Left lung (tissue), 4 donors: ENCODE measurements at regions not wholly inside any gene's neighbourhood (a gene's known extent, or its start where the extent isn't known, plus 50 kb on each side); places are given as distances from the start of the nearest gene placed in this dataset.
"Not testable (repeated sequence)": the region's sequence is repeated elsewhere in the genome, so short reads cannot be mapped to it uniquely, and the experiment has no call there.

Experiments used
- ATAC-seq: fragments of 200-7000 bp; cut with Tn5 transposase; one replicate; pipeline ENCODE4 v1.9.1; 2020; ENCODE audit warnings: moderate library complexity
- DNase-seq, 4 donors: peaks; one replicate each; pipeline ENCODE4 v3.0.0-alpha.2; 2013 to 2020
- H3K27ac ChIP-seq, 2 donors: fragments of 200-600 bp; sonication (generic) in 1 of 2; one replicate each; pipeline versions ENCODE4 v1.5.0 to v1.8.0; 2020 to 2021
- H3K27me3 ChIP-seq, 2 donors: fragments of 200-600 bp; sonication (generic) in 1 of 2; one replicate each; pipeline versions ENCODE4 v1.5.0 to v1.8.0; 2020 to 2021
- H3K36me3 ChIP-seq, 2 donors: fragments of 200-600 bp; sonication (generic) in 1 of 2; one replicate each; pipeline versions ENCODE4 v1.5.0 to v1.8.0; 2020 to 2021
- H3K4me1 ChIP-seq, 2 donors: fragments of 200-600 bp; one replicate each; pipeline ENCODE4 v1.8.0; 2021
- H3K4me3 ChIP-seq, 2 donors: fragments of 200-600 bp; sonication (generic) in 1 of 2; one replicate each; pipeline versions ENCODE4 v1.5.0 to v1.8.0; 2020 to 2021; ENCODE audit warnings: mild to moderate bottlenecking in 1 of 2
- H3K9me3 ChIP-seq, 2 donors: fragments of 200-600 bp; sonication (generic) in 1 of 2; one replicate each; pipeline versions ENCODE4 v1.5.0 to v1.8.0; 2020 to 2021
- intact Hi-C, 2 donors: fragments of 100-400 bp; cut with DNase I; formaldehyde crosslinking; loops; one replicate each; pipeline versions ENCODE4 v1.11.2 to v1.14.2; 2022
- TF ChIP-seq, protein P1 (sequence below), 2 donors: fragments of 200-600 bp; sonication (generic) in 1 of 2; IDR thresholded peaks; one replicate each; pipeline versions ENCODE4 v1.5.0 to v1.8.0; 2021; ENCODE audit warnings: antibody characterized with exemption in 2 of 2
- donor health status: DM: no; HTN: yes; CAD: no.
- donor health status: DM: no; HTN: no; CAD: no.

GRCh38 chrX:141520750-141521149 is 63.8 kb downstream of the SPANXA1 start:
- ATAC-seq, H3K27ac ChIP-seq, H3K36me3 ChIP-seq, DNase-seq, H3K4me3 ChIP-seq, H3K4me1 ChIP-seq, H3K9me3 ChIP-seq, intact Hi-C loops, H3K27me3 ChIP-seq: not testable (repeated sequence)

GRCh38 chrX:141475788-141476187 is 108.8 kb downstream of the SPANXA1 start:
- H3K36me3 ChIP-seq, intact Hi-C loops, H3K4me1 ChIP-seq, DNase-seq, ATAC-seq, H3K27me3 ChIP-seq, H3K4me3 ChIP-seq, H3K9me3 ChIP-seq, H3K27ac ChIP-seq: not testable (repeated sequence)

DNA sequence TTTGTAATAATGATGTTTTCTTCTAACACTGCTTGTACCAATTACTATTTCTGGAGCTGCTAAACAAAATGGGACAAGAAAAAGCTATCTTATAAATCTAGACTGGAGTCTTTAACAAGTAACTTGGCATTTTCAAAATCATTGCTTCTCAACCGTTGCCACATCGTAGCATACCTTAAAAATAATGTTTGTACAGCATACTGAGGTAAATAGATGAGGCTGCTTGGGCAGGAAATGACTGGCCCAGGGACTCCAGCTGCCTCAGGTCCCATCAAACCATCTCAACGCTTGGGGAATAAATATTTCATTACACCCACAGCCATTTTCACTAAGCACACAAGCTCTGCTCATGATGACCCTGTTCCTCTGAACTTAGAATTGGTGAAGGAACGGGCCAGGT is 115.1 kb downstream of the SPANXA1 start:
- no peaks in the 10 kb centered on the region for H3K36me3 ChIP-seq
- no peaks in the 10 kb centered on the region for H3K4me1 ChIP-seq
- intact Hi-C loops = no loop called here
- ATAC-seq (no peak), DNase-seq (no peak)
- TF ChIP-seq, protein P1, sequence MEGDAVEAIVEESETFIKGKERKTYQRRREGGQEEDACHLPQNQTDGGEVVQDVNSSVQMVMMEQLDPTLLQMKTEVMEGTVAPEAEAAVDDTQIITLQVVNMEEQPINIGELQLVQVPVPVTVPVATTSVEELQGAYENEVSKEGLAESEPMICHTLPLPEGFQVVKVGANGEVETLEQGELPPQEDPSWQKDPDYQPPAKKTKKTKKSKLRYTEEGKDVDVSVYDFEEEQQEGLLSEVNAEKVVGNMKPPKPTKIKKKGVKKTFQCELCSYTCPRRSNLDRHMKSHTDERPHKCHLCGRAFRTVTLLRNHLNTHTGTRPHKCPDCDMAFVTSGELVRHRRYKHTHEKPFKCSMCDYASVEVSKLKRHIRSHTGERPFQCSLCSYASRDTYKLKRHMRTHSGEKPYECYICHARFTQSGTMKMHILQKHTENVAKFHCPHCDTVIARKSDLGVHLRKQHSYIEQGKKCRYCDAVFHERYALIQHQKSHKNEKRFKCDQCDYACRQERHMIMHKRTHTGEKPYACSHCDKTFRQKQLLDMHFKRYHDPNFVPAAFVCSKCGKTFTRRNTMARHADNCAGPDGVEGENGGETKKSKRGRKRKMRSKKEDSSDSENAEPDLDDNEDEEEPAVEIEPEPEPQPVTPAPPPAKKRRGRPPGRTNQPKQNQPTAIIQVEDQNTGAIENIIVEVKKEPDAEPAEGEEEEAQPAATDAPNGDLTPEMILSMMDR (IDR thresholded peaks at IDR 0.05) = no peak
- H3K9me3 ChIP-seq = no peaks in the 10 kb centered on the region
- H3K27ac ChIP-seq = no peak overlapping the region
- H3K4me3 ChIP-seq = no peak overlapping the region
- no peaks in the 10 kb centered on the region for H3K27me3 ChIP-seq

DNA sequence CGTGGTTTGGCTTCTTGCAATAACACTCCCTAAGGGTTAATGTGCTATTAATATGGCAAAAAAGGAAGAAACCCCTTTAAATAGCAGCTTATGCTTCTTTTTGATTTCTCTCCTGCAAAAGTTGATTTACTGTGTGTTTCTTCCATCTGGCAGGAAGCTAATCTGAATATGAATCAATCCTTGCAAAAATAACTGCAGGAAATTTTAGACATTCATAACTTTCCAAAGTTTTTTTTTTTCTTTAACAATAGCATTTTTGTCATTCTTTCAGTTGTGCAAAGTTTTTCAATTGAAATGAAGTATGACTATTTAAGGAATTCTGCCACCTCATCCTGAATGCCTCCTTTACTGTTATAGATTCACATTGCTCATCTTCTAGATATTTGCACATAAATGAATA is 115.6 kb downstream of the SPANXA1 start:
- no peak overlapping the region for H3K4me3 ChIP-seq
- TF ChIP-seq, protein P1 (IDR thresholded peaks at IDR 0.05) = no peak
- no peaks in the 10 kb centered on the region for H3K9me3 ChIP-seq
- no peak for DNase-seq
- ATAC-seq = no peak
- H3K4me1 ChIP-seq = no peaks in the 10 kb centered on the region
- H3K36me3 ChIP-seq = no peaks in the 10 kb centered on the region
- no peak overlapping the region for H3K27ac ChIP-seq
- no peaks in the 10 kb centered on the region for H3K27me3 ChIP-seq
- intact Hi-C loops = no loop called here

DNA sequence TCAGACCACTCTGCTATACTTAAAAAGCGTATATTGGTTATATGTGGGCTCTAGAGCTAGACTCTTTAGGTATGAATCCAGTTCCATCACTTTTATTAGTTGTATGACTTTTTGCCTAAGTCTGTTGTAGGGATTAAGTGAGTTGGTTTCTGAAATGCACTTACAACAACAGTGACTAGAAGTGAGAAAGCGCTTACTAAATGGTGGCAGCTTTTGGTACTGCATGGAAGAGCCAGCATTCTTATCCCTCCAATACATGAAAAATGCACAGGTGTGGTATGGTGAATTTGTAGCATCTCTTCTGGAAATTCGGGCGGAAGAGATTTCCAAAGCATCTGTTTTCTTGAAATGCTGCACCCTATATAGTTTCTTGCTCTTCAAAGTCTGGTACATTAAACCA is 117.1 kb downstream of the SPANXA1 start:
- Histone ChIP-seq H3K27me3 (no peaks in the 10 kb centered on the region), H3K36me3 (no peaks in the 10 kb centered on the region), H3K4me1 (no peaks in the 10 kb centered on the region), H3K27ac (no peak overlapping the region), H3K9me3 (no peaks in the 10 kb centered on the region), H3K4me3 (no peak overlapping the region)
- intact Hi-C loops = no loop called here
- ATAC-seq (no peak), DNase-seq (no peak)
- TF ChIP-seq, protein P1 (IDR thresholded peaks at IDR 0.05) = peak in 1 of 2 donors; percentile 15

- Histone ChIP-seq H3K4me1 (no peaks in the 10 kb centered on the region), H3K27me3 (no peaks in the 10 kb centered on the region), H3K9me3 (no peaks in the 10 kb centered on the region), H3K36me3 (no peaks in the 10 kb centered on the region), H3K4me3 (no peak overlapping the region), H3K27ac (no peak overlapping the region)
- DNase-seq (no peak), ATAC-seq (no peak)
- TF ChIP-seq, protein P1 (IDR thresholded peaks at IDR 0.05) = no peak
- intact Hi-C loops = no loop called here
Observed at GRCh38 chrX:141455103-141455502, 129.4 kb downstream of the SPANXA1 start.
